ENCODE measurements at regions not wholly inside any gene's neighbourhood (a gene's known extent, or its start where the extent isn't known, plus 50 kb on each side); places are given as distances from the start of the nearest gene placed in this dataset.

- DNase-seq, result no peak
- H2AFZ ChIP-seq (ENCODE audit: low read length), result no peak overlapping the region
- H3K36me3 ChIP-seq (replicated peaks; ENCODE audit: insufficient read depth, low read length), result no peaks in the 10 kb centered on the region
- H3F3A ChIP-seq (ENCODE audit: insufficient read depth, low read length), result no peaks in the 10 kb centered on the region
- H3K27ac ChIP-seq (ENCODE audit: low read length), result no peak overlapping the region
- no peaks in the 10 kb centered on the region for H3K4me1 ChIP-seq (ENCODE audit: low read length)
- H3K79me2 ChIP-seq (ENCODE audit: low read length), result no peaks in the 10 kb centered on the region
- no peaks in the 10 kb centered on the region for H4K20me1 ChIP-seq (ENCODE audit: insufficient read depth, low read length)
- H3K27me3 ChIP-seq (replicated peaks; ENCODE audit: insufficient read depth, low read length), result no peaks in the 10 kb centered on the region
- H3K4me3 ChIP-seq (ENCODE audit: low read length), result no peak overlapping the region
- H3K9me2 ChIP-seq (replicated peaks; ENCODE audit: insufficient read depth, low read length), result no peaks in the 10 kb centered on the region
- H3K4me2 ChIP-seq (ENCODE audit: low read depth, low read length), result no peak overlapping the region
- no peak overlapping the region for H3K9ac ChIP-seq (ENCODE audit: low read length)
- H3K9me3 ChIP-seq (replicated peaks; ENCODE audit: insufficient read depth, low read length), result no peaks in the 10 kb centered on the region
- TF ChIP-seq EZH2phosphoT487 (IDR thresholded peaks at IDR 0.05; ENCODE audit: low read length) (no peak), CTCF (IDR thresholded peaks at IDR 0.05; ENCODE audit: low read length) (no peak)
These were observed 443.7 kb upstream of the GRM7 start for GRCh38 chr3:6417174-6417573.

GRCh38 chr3:6418485-6418884 is 442.4 kb upstream of the GRM7 start:
- Histone ChIP-seq H3K27ac (ENCODE audit: low read length) (no peak overlapping the region), H3K9ac (ENCODE audit: low read length) (no peak overlapping the region), H3K4me3 (ENCODE audit: low read length) (no peak overlapping the region), H3K36me3 (replicated peaks; ENCODE audit: insufficient read depth, low read length) (no peaks in the 10 kb centered on the region), H3K79me2 (ENCODE audit: low read length) (no peaks in the 10 kb centered on the region), H3K4me1 (ENCODE audit: low read length) (no peaks in the 10 kb centered on the region), H3K27me3 (replicated peaks; ENCODE audit: insufficient read depth, low read length) (no peaks in the 10 kb centered on the region), H4K20me1 (ENCODE audit: insufficient read depth, low read length) (no peaks in the 10 kb centered on the region), H2AFZ (ENCODE audit: low read length) (no peak overlapping the region), H3F3A (ENCODE audit: insufficient read depth, low read length) (no peaks in the 10 kb centered on the region), H3K9me2 (replicated peaks; ENCODE audit: insufficient read depth, low read length) (no peaks in the 10 kb centered on the region), H3K9me3 (replicated peaks; ENCODE audit: insufficient read depth, low read length) (no peaks in the 10 kb centered on the region), H3K4me2 (ENCODE audit: low read depth, low read length) (no peak overlapping the region)
- no peak for TF ChIP-seq EZH2phosphoT487 (IDR thresholded peaks at IDR 0.05; ENCODE audit: low read length)
- TF ChIP-seq CTCF (IDR thresholded peaks at IDR 0.05; ENCODE audit: low read length), result no peak
- TF ChIP-seq EZH2 (optimal IDR thresholded peaks at IDR 0.05; ENCODE audit: low read depth, low read length), result no peak
- no peak for DNase-seq

- H3K9ac ChIP-seq (ENCODE audit: low read length), result no peak overlapping the region
- H2AFZ ChIP-seq (ENCODE audit: low read length), result no peak overlapping the region
- H3K27ac ChIP-seq (ENCODE audit: low read length), result no peak overlapping the region
- H3K79me2 ChIP-seq (ENCODE audit: low read length), result no peaks in the 10 kb centered on the region
- DNase-seq, result no peak
- no peaks in the 10 kb centered on the region for H3K4me1 ChIP-seq (ENCODE audit: low read length)
- no peaks in the 10 kb centered on the region for H3K9me3 ChIP-seq (replicated peaks; ENCODE audit: insufficient read depth, low read length)
- H3K4me2 ChIP-seq (ENCODE audit: low read depth, low read length), result no peak overlapping the region
- no peak overlapping the region for H3K4me3 ChIP-seq (ENCODE audit: low read length)
- H3K9me2 ChIP-seq (replicated peaks; ENCODE audit: insufficient read depth, low read length), result no peaks in the 10 kb centered on the region
- no peaks in the 10 kb centered on the region for H3F3A ChIP-seq (ENCODE audit: insufficient read depth, low read length)
- H3K27me3 ChIP-seq (replicated peaks; ENCODE audit: insufficient read depth, low read length), result no peaks in the 10 kb centered on the region
- TF ChIP-seq CTCF (IDR thresholded peaks at IDR 0.05; ENCODE audit: low read length) (no peak), EZH2phosphoT487 (IDR thresholded peaks at IDR 0.05; ENCODE audit: low read length) (no peak), EZH2 (optimal IDR thresholded peaks at IDR 0.05; ENCODE audit: low read depth, low read length) (no peak)
- no peaks in the 10 kb centered on the region for H4K20me1 ChIP-seq (ENCODE audit: insufficient read depth, low read length)
- H3K36me3 ChIP-seq (replicated peaks; ENCODE audit: insufficient read depth, low read length), result no peaks in the 10 kb centered on the region
These were observed 439.1 kb upstream of the GRM7 start for GRCh38 chr3:6421666-6422445.
